NT2/D1 (cell line): ENCODE measurements at regions not wholly inside any gene's neighbourhood (a gene's known extent, or its start where the extent isn't known, plus 50 kb on each side); places are given as distances from the start of the nearest gene placed in this dataset.

Source experiments
- SUZ12 ChIP-seq: IDR thresholded peaks from 2 replicates; pipeline ENCODE4 v1.6.1; 2011; ENCODE audit not compliant: insufficient read length, insufficient read depth; ENCODE audit errors: extremely low read depth
- YY1 ChIP-seq: IDR thresholded peaks from 2 replicates; pipeline ENCODE4 v1.6.1; 2011; ENCODE audit not compliant: insufficient read length, insufficient read depth
- ZNF274 ChIP-seq: IDR thresholded peaks from 2 replicates; pipeline ENCODE4 v1.6.1; 2011; ENCODE audit warnings: mild to moderate bottlenecking, low read depth, low read length

- TF ChIP-seq YY1: no peak
- no peak for TF ChIP-seq ZNF274
- no peak for TF ChIP-seq SUZ12
These were observed 516.6 kb upstream of the ZEB2 start for GRCh38 chr2:145036421-145037011.
